ENCODE measurements at regions not wholly inside any gene's neighbourhood (a gene's known extent, or its start where the extent isn't known, plus 50 kb on each side); places are given as distances from the start of the nearest gene placed in this dataset.

DNA sequence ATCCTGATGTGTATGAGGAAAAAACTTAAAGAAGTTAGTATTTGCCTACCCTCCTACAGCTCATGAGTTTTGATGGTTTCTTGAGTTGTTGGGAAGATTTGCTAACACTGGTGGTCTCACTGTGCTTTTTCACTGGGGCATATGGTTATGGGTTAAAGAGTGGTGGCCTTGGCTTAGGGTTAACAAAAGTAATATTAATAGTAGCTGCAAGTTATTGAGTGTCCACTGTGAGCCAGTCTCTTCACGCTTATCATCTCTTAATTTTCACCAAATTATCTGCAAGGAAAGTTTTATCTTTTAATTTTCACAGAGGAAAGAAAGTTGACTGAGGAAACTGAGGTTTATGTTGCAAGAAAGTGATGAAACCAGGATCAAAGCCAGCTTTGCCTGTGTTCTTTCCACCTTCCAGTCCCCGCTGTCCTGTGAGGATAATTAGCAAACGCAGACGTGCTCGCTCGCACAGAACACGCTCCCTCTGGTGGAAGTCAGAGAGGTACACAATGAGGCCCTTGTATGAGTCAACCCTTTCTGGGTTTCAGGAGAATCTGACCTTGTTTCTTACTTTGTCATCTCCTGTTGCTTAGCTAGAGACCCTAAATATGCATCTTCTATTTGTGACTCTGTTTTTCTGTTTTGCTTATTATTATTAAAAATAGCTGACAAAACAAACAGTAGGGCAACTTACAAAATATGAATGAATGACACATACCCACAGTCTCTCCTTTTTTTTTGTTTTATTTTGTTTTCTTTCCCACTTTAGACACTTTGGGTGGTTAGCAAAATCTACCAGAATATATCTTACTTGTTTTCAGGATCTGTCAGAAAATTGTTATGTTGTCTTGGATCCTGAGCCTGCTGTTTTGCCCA lies 94.3 kb downstream of the DDIT4L start:
- H3K4me1 ChIP-seq (ENCODE audit: low read depth), result no peaks in the 10 kb centered on the region
- peak in 2 of 3 donors; percentile 25 to 49 for DNase-seq
- H3K9me3 ChIP-seq, result no peaks in the 10 kb centered on the region
- peak; percentile 79 for ATAC-seq
- TF ChIP-seq, protein P1, sequence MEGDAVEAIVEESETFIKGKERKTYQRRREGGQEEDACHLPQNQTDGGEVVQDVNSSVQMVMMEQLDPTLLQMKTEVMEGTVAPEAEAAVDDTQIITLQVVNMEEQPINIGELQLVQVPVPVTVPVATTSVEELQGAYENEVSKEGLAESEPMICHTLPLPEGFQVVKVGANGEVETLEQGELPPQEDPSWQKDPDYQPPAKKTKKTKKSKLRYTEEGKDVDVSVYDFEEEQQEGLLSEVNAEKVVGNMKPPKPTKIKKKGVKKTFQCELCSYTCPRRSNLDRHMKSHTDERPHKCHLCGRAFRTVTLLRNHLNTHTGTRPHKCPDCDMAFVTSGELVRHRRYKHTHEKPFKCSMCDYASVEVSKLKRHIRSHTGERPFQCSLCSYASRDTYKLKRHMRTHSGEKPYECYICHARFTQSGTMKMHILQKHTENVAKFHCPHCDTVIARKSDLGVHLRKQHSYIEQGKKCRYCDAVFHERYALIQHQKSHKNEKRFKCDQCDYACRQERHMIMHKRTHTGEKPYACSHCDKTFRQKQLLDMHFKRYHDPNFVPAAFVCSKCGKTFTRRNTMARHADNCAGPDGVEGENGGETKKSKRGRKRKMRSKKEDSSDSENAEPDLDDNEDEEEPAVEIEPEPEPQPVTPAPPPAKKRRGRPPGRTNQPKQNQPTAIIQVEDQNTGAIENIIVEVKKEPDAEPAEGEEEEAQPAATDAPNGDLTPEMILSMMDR (IDR thresholded peaks at IDR 0.05), result peak; percentile 14
- H3K4me3 ChIP-seq, result no peak overlapping the region
- intact Hi-C loops (cut with DNase I, micrococcal nuclease), result no loop called here
- H3K36me3 ChIP-seq (ENCODE audit: low read depth), result no peaks in the 10 kb centered on the region

DNA sequence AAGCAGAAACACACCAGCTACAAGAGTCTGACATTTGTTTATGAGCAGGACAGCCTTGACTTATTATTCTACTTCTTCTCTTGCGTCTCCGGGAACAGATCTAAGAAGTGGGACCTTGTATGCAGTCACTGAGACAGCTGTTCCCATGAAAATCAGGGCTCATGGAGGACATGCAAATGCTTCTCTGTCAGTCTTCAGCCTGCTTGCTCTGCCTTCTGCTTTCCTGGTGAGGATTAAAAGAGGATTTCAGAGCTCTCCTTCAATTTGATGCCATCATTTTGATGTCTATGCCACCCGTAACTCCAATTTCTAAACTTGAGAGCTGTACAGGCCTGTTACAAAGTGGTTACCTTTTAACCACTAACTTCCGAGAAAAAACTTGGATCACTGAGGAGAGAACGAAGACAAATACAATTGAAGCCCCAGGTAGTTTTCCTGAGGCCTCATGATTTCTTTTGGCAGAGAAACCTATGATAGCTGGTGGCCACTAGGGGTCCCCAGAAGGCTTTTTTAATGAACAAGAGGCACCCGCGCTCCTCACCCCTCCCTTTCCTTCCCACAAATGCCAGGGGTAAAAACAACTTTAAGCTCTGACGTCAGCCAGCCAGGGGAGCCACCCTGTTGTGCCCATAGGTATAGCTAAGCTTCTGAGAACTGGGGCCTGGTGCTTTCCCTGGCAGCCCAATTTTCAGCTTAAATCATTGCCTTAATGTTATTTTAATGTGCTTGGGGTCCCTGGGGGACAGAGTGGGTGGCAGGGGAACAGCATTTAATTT lies 97.0 kb downstream of the DDIT4L start:
- H3K9me3 ChIP-seq, result no peaks in the 10 kb centered on the region
- no peaks in the 10 kb centered on the region for H3K36me3 ChIP-seq (ENCODE audit: low read depth)
- no peaks in the 10 kb centered on the region for H3K4me1 ChIP-seq (ENCODE audit: low read depth)
- TF ChIP-seq, protein P1 (IDR thresholded peaks at IDR 0.05), result peak; percentile 52
- no peak overlapping the region for H3K4me3 ChIP-seq
- DNase-seq, result peak; percentile 51 to 73 (median 73)
- ATAC-seq, result peak; percentile 92
- intact Hi-C loops (cut with DNase I, micrococcal nuclease), result no loop called here

DNA sequence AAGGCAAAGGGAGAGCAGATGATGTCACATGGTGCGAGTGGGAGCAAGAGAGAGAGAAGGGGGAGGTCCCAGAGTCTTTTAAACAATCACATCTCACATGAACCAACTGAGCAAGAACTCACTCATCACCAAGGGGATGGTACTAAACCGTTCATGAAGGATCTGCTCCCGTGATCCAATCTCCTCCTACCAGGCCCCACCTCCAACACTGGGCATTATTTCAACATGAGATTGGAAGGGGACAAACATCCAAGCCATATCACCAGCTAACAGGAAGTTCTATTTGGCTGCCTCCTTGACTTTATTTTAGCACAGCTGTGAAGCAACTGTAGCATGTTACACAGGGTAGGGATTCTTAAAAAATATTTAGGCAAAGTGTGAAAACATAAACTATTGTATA lies 102.5 kb downstream of the DDIT4L start:
- intact Hi-C loops (cut with DNase I, micrococcal nuclease), result no loop called here
- DNase-seq (no peak), ATAC-seq (no peak)

DNA sequence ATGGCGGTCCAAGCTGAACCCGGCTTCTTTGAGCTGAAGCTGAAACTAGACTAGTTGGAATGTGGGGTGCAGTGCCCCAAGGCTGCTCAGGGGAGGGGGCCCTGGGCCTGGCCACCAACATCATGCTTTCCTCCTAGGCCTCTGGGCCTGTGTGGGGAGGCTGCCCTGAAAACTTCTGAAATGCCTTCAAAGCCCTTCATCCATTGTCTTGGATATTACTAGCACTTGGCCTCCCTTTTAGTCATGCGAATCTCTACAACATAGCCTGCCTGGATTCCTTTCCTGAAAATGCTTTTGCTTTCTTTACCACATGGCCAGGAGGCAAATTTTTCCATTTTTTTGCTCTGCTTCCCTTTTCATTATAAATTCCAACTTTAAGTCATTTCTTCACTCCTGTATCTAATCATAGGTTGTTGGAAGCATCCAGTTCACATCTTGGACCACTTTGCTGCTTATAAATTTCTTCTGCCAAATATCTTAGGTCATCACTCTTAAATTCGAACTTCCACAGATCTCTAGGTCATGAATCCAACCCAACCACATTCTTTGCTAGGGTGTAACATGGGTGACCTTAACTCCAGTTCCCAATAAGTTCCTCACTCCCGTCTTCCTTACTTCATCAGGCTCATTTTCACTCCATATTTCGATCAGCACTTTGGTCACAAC lies 103.4 kb downstream of the DDIT4L start:
- TF ChIP-seq, protein P1 (IDR thresholded peaks at IDR 0.05), result no peak
- Histone ChIP-seq H3K4me3 (no peak overlapping the region), H3K9me3 (no peaks in the 10 kb centered on the region), H3K4me1 (ENCODE audit: low read depth) (no peaks in the 10 kb centered on the region), H3K36me3 (ENCODE audit: low read depth) (no peaks in the 10 kb centered on the region)
- intact Hi-C loops (cut with DNase I, micrococcal nuclease), result no loop called here
- ATAC-seq (no peak), DNase-seq (no peak)

More for the DNA sequence above, 102.5 kb downstream of the DDIT4L start:
- no peaks in the 10 kb centered on the region for H3K36me3 ChIP-seq (ENCODE audit: low read depth)
- no peaks in the 10 kb centered on the region for H3K4me1 ChIP-seq (ENCODE audit: low read depth)
- H3K9me3 ChIP-seq, result no peaks in the 10 kb centered on the region
- H3K4me3 ChIP-seq, result no peak overlapping the region
- TF ChIP-seq, protein P1 (IDR thresholded peaks at IDR 0.05), result no peak

DNA sequence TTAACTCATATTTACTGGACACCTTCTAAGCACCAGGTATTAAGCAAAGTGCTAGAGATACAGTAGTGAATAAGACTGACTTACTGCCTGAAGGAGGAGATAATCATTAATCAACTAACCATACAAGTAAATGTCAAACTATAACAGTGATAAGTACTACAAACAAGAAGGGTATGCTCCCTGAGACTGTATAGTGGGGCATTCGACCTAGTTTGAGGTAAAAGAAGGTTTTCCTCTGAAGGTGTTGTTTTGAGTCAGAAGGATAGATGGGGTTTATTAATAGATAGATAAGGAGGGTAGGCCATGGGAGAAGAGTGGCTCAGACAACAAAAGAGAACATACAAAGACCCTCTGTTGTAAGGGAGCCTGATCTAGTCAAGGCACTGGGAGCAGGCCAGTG lies 105.4 kb downstream of the DDIT4L start:
- intact Hi-C loops (cut with DNase I, micrococcal nuclease), result no loop called here
- DNase-seq (no peak), ATAC-seq (no peak)
- H3K4me3 ChIP-seq, result no peak overlapping the region
- H3K36me3 ChIP-seq (ENCODE audit: low read depth), result no peaks in the 10 kb centered on the region
- H3K4me1 ChIP-seq (ENCODE audit: low read depth), result no peaks in the 10 kb centered on the region
- no peaks in the 10 kb centered on the region for H3K9me3 ChIP-seq
- TF ChIP-seq, protein P1 (IDR thresholded peaks at IDR 0.05), result no peak

Data from mucosa of descending colon (tissue), 3 donors.